IPS DF 6.9 (cell line): ENCODE measurements at regions not wholly inside any gene's neighbourhood (a gene's known extent, or its start where the extent isn't known, plus 50 kb on each side); places are given as distances from the start of the nearest gene placed in this dataset.

ENCODE experiments used
- DNase-seq: peaks from one replicate; pipeline ENCODE4 v3.0.0-alpha.2; 2013; ENCODE audit warnings: low read depth, low spot score
- H3K27ac ChIP-seq: one replicate; pipeline ENCODE4 v1.5.1; 2013; ENCODE audit warnings: low read length, control low read depth
- H3K27me3 ChIP-seq: 2 replicates; pipeline ENCODE4 v1.6.1; 2013; ENCODE audit warnings: mild to moderate bottlenecking, low read length; ENCODE audit not compliant: control insufficient read depth, insufficient read depth
- H3K36me3 ChIP-seq: 2 replicates; pipeline ENCODE4 v1.6.1; 2013; ENCODE audit warnings: low read length; ENCODE audit not compliant: control insufficient read depth, insufficient read depth
- H3K4me1 ChIP-seq: 2 replicates; pipeline ENCODE4 v1.6.1; 2013; ENCODE audit warnings: low read length; ENCODE audit not compliant: control insufficient read depth, insufficient read depth
- H3K4me3 ChIP-seq: 2 replicates; pipeline ENCODE4 v1.5.1; 2013; ENCODE audit warnings: mild to moderate bottlenecking, low read length
- H3K9me3 ChIP-seq: 2 replicates; pipeline ENCODE4 v1.6.1; 2013; ENCODE audit warnings: low read length, inconsistent platforms; ENCODE audit not compliant: control insufficient read depth, insufficient read depth
- WGBS: extraction: QIAGEN DNeasy Blood & Tissue Kit; methylation state at CpG from one replicate; pipeline ENCODE4 v1.1.7; 2013; ENCODE audit warnings: mixed read lengths, missing lambda C conversion rate; ENCODE audit not compliant: insufficient read length, insufficient coverage; 5-methylcytosine and 5-hydroxymethylcytosine counted together

- Histone ChIP-seq H3K27ac (no peak overlapping the region), H3K4me3 (no peak overlapping the region)
These were observed 74.7 kb upstream of the CA10 start for GRCh38 chr17:52233176-52233575.

GRCh38 chr17:52228823-52229222 lies 70.3 kb upstream of the CA10 start:
- no peak overlapping the region for H3K4me3 ChIP-seq
- DNase-seq = no peak
- no CpG with 5 or more reads among the region's 3 CpGs for WGBS
- H3K27ac ChIP-seq = no peak overlapping the region
- no peaks in the 10 kb centered on the region for H3K36me3 ChIP-seq
- no peaks in the 10 kb centered on the region for H3K4me1 ChIP-seq
- H3K27me3 ChIP-seq = no peaks in the 10 kb centered on the region
- no peaks in the 10 kb centered on the region for H3K9me3 ChIP-seq

More at GRCh38 chr17:52233176-52233575, 74.7 kb upstream of the CA10 start:
- no peaks in the 10 kb centered on the region for H3K9me3 ChIP-seq
- H3K36me3 ChIP-seq = no peaks in the 10 kb centered on the region
- no peaks in the 10 kb centered on the region; the same call in 1 of the 2 replicates for H3K4me1 ChIP-seq
- no peaks in the 10 kb centered on the region for H3K27me3 ChIP-seq
- no peak for DNase-seq

- Histone ChIP-seq H3K36me3 (no peaks in the 10 kb centered on the region), H3K27ac (no peak overlapping the region), H3K9me3 (no peaks in the 10 kb centered on the region), H3K27me3 (no peaks in the 10 kb centered on the region), H3K4me3 (no peak overlapping the region), H3K4me1 (no peaks in the 10 kb centered on the region)
- no CpG with 5 or more reads among the region's 2 CpGs for WGBS
- no peak for DNase-seq
These were observed 69.4 kb upstream of the CA10 start for GRCh38 chr17:52227926-52228325.

- no peak for DNase-seq
- Histone ChIP-seq H3K4me1 (no peaks in the 10 kb centered on the region), H3K4me3 (no peak overlapping the region), H3K36me3 (no peaks in the 10 kb centered on the region), H3K9me3 (no peaks in the 10 kb centered on the region), H3K27ac (no peak overlapping the region), H3K27me3 (no peaks in the 10 kb centered on the region)
- WGBS = no CpG with 5 or more reads among the region's 3 CpGs
These were observed 54.9 kb upstream of the CA10 start for GRCh38 chr17:52213451-52213850.

GRCh38 chr17:52212851-52213250 lies 54.3 kb upstream of the CA10 start:
- H3K36me3 ChIP-seq = no peaks in the 10 kb centered on the region
- no peak overlapping the region for H3K4me3 ChIP-seq
- no peak overlapping the region for H3K27ac ChIP-seq
- H3K9me3 ChIP-seq = no peaks in the 10 kb centered on the region
- H3K4me1 ChIP-seq = no peaks in the 10 kb centered on the region
- DNase-seq = no peak
- no peaks in the 10 kb centered on the region for H3K27me3 ChIP-seq

- Histone ChIP-seq H3K27me3 (no peaks in the 10 kb centered on the region), H3K4me3 (no peak overlapping the region), H3K27ac (no peak overlapping the region), H3K4me1 (no peaks in the 10 kb centered on the region), H3K36me3 (no peaks in the 10 kb centered on the region), H3K9me3 (no peaks in the 10 kb centered on the region)
- no peak for DNase-seq
These were observed 51.0 kb upstream of the CA10 start for GRCh38 chr17:52209507-52209906.
